ENCODE measurements at regions not wholly inside any gene's neighbourhood (a gene's known extent, or its start where the extent isn't known, plus 50 kb on each side); places are given as distances from the start of the nearest gene placed in this dataset.

DNA sequence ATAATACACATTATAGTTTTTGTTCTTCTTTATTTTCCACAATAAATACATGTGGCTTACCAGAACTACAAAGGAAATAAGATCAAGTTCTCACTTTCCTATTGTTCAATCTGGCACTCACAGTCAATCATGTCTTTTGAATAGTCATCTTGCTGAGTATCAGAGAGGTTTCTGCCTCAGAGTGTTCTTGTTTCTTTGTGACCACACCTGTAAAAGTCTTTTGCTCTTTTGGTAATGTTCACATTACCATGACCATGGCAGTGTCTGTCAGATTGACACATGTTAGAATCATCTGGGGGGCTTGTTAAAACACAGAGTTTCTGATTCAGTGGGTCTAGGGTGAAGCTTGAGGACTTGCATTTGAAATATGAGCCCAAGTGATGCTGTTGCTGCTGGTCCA is 135.0 kb downstream of the SATB1 start:
- TF ChIP-seq, protein P1, sequence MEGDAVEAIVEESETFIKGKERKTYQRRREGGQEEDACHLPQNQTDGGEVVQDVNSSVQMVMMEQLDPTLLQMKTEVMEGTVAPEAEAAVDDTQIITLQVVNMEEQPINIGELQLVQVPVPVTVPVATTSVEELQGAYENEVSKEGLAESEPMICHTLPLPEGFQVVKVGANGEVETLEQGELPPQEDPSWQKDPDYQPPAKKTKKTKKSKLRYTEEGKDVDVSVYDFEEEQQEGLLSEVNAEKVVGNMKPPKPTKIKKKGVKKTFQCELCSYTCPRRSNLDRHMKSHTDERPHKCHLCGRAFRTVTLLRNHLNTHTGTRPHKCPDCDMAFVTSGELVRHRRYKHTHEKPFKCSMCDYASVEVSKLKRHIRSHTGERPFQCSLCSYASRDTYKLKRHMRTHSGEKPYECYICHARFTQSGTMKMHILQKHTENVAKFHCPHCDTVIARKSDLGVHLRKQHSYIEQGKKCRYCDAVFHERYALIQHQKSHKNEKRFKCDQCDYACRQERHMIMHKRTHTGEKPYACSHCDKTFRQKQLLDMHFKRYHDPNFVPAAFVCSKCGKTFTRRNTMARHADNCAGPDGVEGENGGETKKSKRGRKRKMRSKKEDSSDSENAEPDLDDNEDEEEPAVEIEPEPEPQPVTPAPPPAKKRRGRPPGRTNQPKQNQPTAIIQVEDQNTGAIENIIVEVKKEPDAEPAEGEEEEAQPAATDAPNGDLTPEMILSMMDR (IDR thresholded peaks at IDR 0.05) = no peak
- no peak for TF ChIP-seq POLR2AphosphoS5 (IDR thresholded peaks at IDR 0.05)

All from stomach (tissue), 4 donors.